ENCODE measurements at regions not wholly inside any gene's neighbourhood (a gene's known extent, or its start where the extent isn't known, plus 50 kb on each side); places are given as distances from the start of the nearest gene placed in this dataset.

GRCh38 chr4:37073226-37073840, 171.2 kb upstream of the NWD2 start:
- no peak for DNase-seq (ENCODE audit: low read depth in 2 of 2)

GRCh38 chr4:37082912-37083311, 161.6 kb upstream of the NWD2 start:
- DNase-seq (ENCODE audit: low read depth in 2 of 2), result no peak

- no peak for DNase-seq (ENCODE audit: low read depth in 2 of 2)
These were observed 148.6 kb upstream of the NWD2 start for GRCh38 chr4:37095925-37096324.

- no peak for DNase-seq (ENCODE audit: low read depth in 2 of 2)
These were observed 143.4 kb upstream of the NWD2 start for GRCh38 chr4:37101182-37101581.

- DNase-seq (ENCODE audit: low read depth in 2 of 2), result no peak
These were observed 142.9 kb upstream of the NWD2 start for GRCh38 chr4:37101686-37102085.

- no peak for DNase-seq (ENCODE audit: low read depth in 2 of 2)
These were observed 134.8 kb upstream of the NWD2 start for GRCh38 chr4:37109756-37110155.

GRCh38 chr4:37124800-37125199, 119.7 kb upstream of the NWD2 start:
- DNase-seq (ENCODE audit: low read depth in 2 of 2), result no peak

- no peak for DNase-seq (ENCODE audit: low read depth in 2 of 2)
These were observed 118.5 kb upstream of the NWD2 start for GRCh38 chr4:37126051-37126450.

GRCh38 chr4:37130465-37130864, 114.1 kb upstream of the NWD2 start:
- DNase-seq (ENCODE audit: low read depth in 2 of 2), result no peak

- DNase-seq (ENCODE audit: low read depth in 2 of 2), result no peak
These were observed 112.1 kb upstream of the NWD2 start for GRCh38 chr4:37132351-37132974.

GRCh38 chr4:37132975-37133360, 111.6 kb upstream of the NWD2 start:
- DNase-seq (ENCODE audit: low read depth in 2 of 2), result no peak

GRCh38 chr4:37138019-37138653, 106.4 kb upstream of the NWD2 start:
- no peak for DNase-seq (ENCODE audit: low read depth in 2 of 2)

- DNase-seq (ENCODE audit: low read depth in 2 of 2), result no peak
These were observed 105.8 kb upstream of the NWD2 start for GRCh38 chr4:37138789-37139188.

GRCh38 chr4:37139987-37140386, 104.6 kb upstream of the NWD2 start:
- no peak for DNase-seq (ENCODE audit: low read depth in 2 of 2)

GRCh38 chr4:37146260-37146659, 98.3 kb upstream of the NWD2 start:
- DNase-seq (ENCODE audit: low read depth in 2 of 2), result no peak

- DNase-seq (ENCODE audit: low read depth in 2 of 2), result no peak
These were observed 86.9 kb upstream of the NWD2 start for GRCh38 chr4:37157476-37158167.

GRCh38 chr4:37160653-37161052, 83.9 kb upstream of the NWD2 start:
- DNase-seq (ENCODE audit: low read depth in 2 of 2), result no peak

- no peak for DNase-seq (ENCODE audit: low read depth in 2 of 2)
These were observed 78.7 kb upstream of the NWD2 start for GRCh38 chr4:37165844-37166243.

GRCh38 chr4:37169956-37170355, 74.6 kb upstream of the NWD2 start:
- no peak for DNase-seq (ENCODE audit: low read depth in 2 of 2)

GRCh38 chr4:37188100-37188499, 56.4 kb upstream of the NWD2 start:
- no peak for DNase-seq (ENCODE audit: low read depth in 2 of 2)
